ENCODE measurements at regions not wholly inside any gene's neighbourhood (a gene's known extent, or its start where the extent isn't known, plus 50 kb on each side); places are given as distances from the start of the nearest gene placed in this dataset.

DNA sequence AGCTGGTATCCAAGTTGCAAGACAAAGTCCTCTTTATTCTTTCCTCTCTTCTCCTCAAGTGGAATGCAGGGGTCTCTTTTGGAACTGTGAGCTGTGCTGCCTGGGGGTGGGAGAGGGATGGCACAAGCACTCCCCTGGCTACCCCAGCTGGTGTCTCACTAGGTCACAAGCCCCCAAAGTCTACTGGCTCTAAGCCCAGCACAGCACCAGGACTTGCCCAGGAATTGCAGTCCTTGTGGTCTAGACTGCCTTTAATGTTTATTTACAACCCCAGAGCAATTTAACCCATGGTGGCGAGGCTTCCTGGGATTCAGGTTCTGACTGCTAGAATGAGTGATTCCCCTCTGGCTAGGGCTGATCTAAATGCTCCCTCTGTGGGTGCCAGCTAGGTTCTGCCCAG, 199.0 kb upstream of the STK17B start:
- TF ChIP-seq POLR2A (IDR thresholded peaks at IDR 0.05) = no peak
- TF ChIP-seq, protein P1, sequence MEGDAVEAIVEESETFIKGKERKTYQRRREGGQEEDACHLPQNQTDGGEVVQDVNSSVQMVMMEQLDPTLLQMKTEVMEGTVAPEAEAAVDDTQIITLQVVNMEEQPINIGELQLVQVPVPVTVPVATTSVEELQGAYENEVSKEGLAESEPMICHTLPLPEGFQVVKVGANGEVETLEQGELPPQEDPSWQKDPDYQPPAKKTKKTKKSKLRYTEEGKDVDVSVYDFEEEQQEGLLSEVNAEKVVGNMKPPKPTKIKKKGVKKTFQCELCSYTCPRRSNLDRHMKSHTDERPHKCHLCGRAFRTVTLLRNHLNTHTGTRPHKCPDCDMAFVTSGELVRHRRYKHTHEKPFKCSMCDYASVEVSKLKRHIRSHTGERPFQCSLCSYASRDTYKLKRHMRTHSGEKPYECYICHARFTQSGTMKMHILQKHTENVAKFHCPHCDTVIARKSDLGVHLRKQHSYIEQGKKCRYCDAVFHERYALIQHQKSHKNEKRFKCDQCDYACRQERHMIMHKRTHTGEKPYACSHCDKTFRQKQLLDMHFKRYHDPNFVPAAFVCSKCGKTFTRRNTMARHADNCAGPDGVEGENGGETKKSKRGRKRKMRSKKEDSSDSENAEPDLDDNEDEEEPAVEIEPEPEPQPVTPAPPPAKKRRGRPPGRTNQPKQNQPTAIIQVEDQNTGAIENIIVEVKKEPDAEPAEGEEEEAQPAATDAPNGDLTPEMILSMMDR (IDR thresholded peaks at IDR 0.05) = no peak
- WGBS, 2 donors = 89 to 91% methylated on average over 1 of the region's 1 CpG
- intact Hi-C loops (cut with DNase I; ENCODE audit: low total_unique reads) = no loop called here
- no peak overlapping the region for H3K4me3 ChIP-seq (ENCODE audit: low read depth, poor library complexity, severe bottlenecking)
- no peak for DNase-seq (ENCODE audit: low spot score in 2 of 2)

DNA sequence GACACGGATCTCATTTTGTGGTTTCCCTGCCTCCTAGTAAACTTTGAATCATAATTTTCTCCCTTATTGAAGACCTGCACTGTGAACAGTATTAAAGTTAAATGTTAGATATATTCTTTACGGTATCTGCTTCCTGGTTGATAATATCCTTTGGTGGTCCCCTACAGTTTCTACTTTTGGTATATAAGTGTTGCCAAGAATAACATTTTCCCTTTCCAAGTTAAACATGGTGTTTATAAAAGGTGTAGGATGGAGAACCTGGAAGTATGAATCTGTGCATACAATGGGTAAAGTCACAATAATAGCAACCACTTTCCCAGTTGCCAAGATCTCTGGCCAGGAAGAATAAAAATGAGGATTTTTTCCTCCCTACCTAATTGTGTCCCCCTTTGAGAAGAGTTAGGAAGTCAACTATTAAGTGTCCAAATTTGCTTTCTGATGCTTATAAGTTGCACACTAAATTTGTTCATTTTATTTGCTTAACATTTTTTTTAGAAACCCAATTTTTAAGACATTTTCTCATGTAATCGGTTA, 201.0 kb upstream of the STK17B start:
- WGBS, 2 donors = 68 to 75% methylated on average over 3 of the region's 3 CpGs

DNA sequence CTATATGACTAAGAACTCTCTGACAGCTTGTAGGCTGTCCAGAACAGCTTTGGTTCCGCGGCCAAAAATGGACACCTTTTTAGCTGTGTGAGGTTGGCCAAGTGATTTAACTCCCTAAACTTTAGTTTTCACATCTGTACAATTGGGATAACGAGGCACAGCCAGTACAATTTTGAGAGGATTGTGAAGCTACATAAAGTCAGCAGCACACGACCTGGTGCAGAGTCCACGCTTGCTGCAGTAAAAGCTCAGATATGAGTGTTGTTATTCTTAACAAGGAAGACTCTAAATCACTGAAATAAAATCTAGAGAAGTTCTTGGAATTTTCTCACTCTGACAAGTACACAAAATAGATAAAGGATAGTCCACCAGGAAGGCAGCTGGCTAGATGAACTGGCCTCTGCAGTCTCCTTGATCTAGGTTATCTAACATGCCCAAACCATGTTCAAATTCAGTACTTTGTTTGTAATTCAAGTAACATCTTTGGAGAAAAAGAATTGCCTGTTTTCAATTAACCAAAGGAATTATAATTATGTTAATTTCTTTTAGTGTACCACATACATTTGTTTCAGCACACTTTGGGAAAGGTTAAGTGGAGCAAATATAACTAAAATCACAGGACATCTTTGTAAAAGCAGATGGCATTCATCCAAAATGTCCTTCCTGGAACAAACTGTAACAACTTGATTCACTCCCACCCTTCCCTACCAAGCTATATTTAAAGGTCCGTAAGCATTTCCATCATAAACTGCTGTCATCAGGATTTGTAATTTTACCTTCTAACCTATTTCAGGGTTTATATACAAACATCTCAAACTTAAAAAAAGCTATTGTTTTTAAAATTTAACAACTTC, 201.7 kb upstream of the STK17B start:
- intact Hi-C loops (cut with DNase I; ENCODE audit: low total_unique reads) = no loop called here
- DNase-seq (ENCODE audit: low spot score in 2 of 2) = no peak

More for the DNA sequence above, 201.0 kb upstream of the STK17B start:
- H3K4me3 ChIP-seq (ENCODE audit: low read depth, poor library complexity, severe bottlenecking) = no peak overlapping the region
- TF ChIP-seq POLR2A (IDR thresholded peaks at IDR 0.05) = no peak
- TF ChIP-seq, protein P1 (IDR thresholded peaks at IDR 0.05) = no peak
- intact Hi-C loops (cut with DNase I; ENCODE audit: low total_unique reads) = no loop called here
- DNase-seq (ENCODE audit: low spot score in 2 of 2) = no peak

DNA sequence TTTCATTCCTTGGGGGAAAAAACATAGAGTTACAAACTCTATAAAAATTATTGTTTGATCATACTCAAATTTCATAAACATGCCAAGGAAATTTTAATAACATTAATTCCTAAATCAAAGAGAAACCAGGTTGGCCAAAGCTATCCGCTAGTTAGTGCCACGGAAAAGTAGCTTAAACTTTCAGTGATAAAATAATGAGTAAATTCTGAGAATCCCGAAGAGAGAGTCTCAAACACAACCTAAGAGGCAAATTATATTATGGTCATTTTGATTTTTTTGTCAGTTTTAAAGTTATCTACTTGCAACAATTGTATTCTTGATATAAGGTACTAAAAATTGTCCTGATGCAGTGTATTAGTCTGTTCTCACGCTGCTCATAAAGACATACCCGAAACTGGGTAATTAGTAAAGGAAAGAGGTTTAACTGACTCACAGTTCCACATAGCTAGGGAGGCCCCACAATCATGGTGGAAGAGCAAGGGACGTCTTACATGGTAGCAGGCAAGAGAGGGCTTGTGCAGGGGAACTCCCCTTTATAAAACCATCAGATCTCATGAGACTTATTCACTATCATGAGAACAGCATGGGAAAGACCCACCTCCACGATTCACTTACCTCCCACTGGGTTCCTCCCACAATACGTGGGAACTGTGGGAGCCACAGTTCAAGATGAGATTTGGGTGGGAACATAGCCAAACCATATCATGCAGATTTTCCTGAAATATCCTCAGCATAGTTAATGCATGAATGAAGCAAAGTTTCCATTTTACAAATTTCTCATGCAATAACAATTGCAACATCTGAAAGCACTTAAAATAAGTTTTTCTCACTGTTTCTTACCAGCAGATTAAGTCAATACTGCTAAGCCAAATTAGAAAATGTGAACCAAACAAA, 205.9 kb upstream of the STK17B start:
- no peak for TF ChIP-seq POLR2A (IDR thresholded peaks at IDR 0.05)
- TF ChIP-seq, protein P1 (IDR thresholded peaks at IDR 0.05) = no peak
- WGBS, 2 donors = 69 to 73% methylated on average over 8 of the region's 8 CpGs
- no peak for DNase-seq (ENCODE audit: low spot score in 2 of 2)
- H3K4me3 ChIP-seq (ENCODE audit: low read depth, poor library complexity, severe bottlenecking) = no peak overlapping the region
- intact Hi-C loops (cut with DNase I; ENCODE audit: low total_unique reads) = no loop called here

More for the DNA sequence above, 201.7 kb upstream of the STK17B start:
- WGBS, 2 donors = 66 to 72% methylated on average over 6 of the region's 6 CpGs
- no peak overlapping the region for H3K4me3 ChIP-seq (ENCODE audit: low read depth, poor library complexity, severe bottlenecking)
- TF ChIP-seq POLR2A (IDR thresholded peaks at IDR 0.05) = no peak
- TF ChIP-seq, protein P1 (IDR thresholded peaks at IDR 0.05) = no peak

DNA sequence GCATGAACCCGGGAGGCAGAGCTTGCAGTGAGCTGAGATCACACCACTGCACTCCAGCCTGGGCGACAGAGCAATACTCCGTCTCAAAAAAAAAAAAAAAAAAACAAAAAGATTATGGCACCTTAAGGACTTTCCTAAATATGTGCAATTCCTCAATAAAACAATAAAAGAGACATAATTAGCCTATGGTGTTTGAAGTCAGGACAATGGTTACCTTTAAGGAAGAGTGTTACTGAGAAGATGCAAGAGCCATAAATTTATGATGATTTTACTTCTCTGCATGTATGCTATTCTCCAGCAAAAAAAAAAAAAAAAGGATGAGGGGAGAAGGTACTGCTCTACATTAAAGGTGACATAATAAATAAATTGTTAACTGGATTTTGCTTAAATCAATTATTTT, 208.2 kb upstream of the STK17B start:
- no peak for TF ChIP-seq POLR2A (IDR thresholded peaks at IDR 0.05)
- TF ChIP-seq, protein P1 (IDR thresholded peaks at IDR 0.05) = no peak
- 94 to 98% methylated on average over 2 to 3 of the region's 3 CpGs for WGBS, 2 donors
- DNase-seq (ENCODE audit: low spot score in 2 of 2) = no peak
- intact Hi-C loops (cut with DNase I; ENCODE audit: low total_unique reads) = no loop called here
- no peak overlapping the region for H3K4me3 ChIP-seq (ENCODE audit: low read depth, poor library complexity, severe bottlenecking)

Data from lower leg skin (tissue), 4 donors.